ENCODE measurements at regions not wholly inside any gene's neighbourhood (a gene's known extent, or its start where the extent isn't known, plus 50 kb on each side); places are given as distances from the start of the nearest gene placed in this dataset.

GRCh38 chr2:117603567-117603966 lies 210.9 kb upstream of the DDX18 start:
- BruUV-seq (replicated peaks): no TSS peak
- ChIA-PET POLR2A (ENCODE audit: unreplicated experiment) (no interaction called here), CTCF (no interaction called here)
- H2BK5ac ChIP-seq (ENCODE audit: low read depth, low read length, poor library complexity, severe bottlenecking): no peak overlapping the region
- WGBS, 2 experiments (ENCODE audit: extremely low coverage in 2 of 2, insufficient read length in 1 of 2): 10% methylated on average over 2 of the region's 5 CpGs; no CpG with 5 or more reads in 1 of the 2 experiments
- H3K4ac ChIP-seq (ENCODE audit: low read depth, low read length): no peak overlapping the region
- TF ChIP-seq POLR2A (IDR thresholded peaks at IDR 0.05; ENCODE audit: low read depth, low read length): no peak
- no peak for TF ChIP-seq BHLHE40 (IDR thresholded peaks at IDR 0.05; ENCODE audit: low read depth, low read length)
- TF ChIP-seq MAZ (IDR thresholded peaks at IDR 0.05; ENCODE audit: borderline replicate concordance, low read depth, low read length): no peak
- TF ChIP-seq CTCF (conservative IDR thresholded peaks at IDR 0.05; ENCODE audit: low read depth, low read length): no peak
- TF ChIP-seq ELK1 (IDR thresholded peaks at IDR 0.05; ENCODE audit: borderline replicate concordance, low read depth, low read length): no peak
- TF ChIP-seq CEBPB (IDR thresholded peaks at IDR 0.05; ENCODE audit: low read depth, low read length): no peak
- TF ChIP-seq CHD1 (IDR thresholded peaks at IDR 0.05; ENCODE audit: low read depth, low read length): no peak
- TF ChIP-seq MXI1 (IDR thresholded peaks at IDR 0.05; ENCODE audit: borderline replicate concordance, low read depth, low read length): no peak
- no peak for TF ChIP-seq SMC3 (IDR thresholded peaks at IDR 0.05; ENCODE audit: low read depth, low read length)
- TF ChIP-seq FOS (IDR thresholded peaks at IDR 0.05; ENCODE audit: low read depth, low read length): no peak
- no peak for TF ChIP-seq USF2 (IDR thresholded peaks at IDR 0.05; ENCODE audit: low read depth, low read length)
- no peak for TF ChIP-seq NFE2L2 (IDR thresholded peaks at IDR 0.05; ENCODE audit: low read depth, low read length)
- TF ChIP-seq RCOR1 (IDR thresholded peaks at IDR 0.05; ENCODE audit: insufficient replicate concordance, low read length): no peak
- no peak for TF ChIP-seq RAD21 (IDR thresholded peaks at IDR 0.05; ENCODE audit: low read length)
- H3K4me2 ChIP-seq (ENCODE audit: low read depth, low read length): no peak overlapping the region
- no peaks in the 10 kb centered on the region for H3K79me1 ChIP-seq (ENCODE audit: low read depth in 1 of 2, low read length in 2 of 2)
- H3K27ac ChIP-seq (ENCODE audit: insufficient read depth, low read length): no peak overlapping the region
- no peak overlapping the region for H3K4me3 ChIP-seq (ENCODE audit: insufficient read depth, low read depth, low read length)
- H2BK15ac ChIP-seq (ENCODE audit: low read depth, low read length): no peak overlapping the region
- in situ Hi-C loops (cut with MboI; ENCODE audit: low sequenced_read_pairs): no loop called here
- H3K56ac ChIP-seq (ENCODE audit: extremely low read depth, insufficient read depth, low read length): no peak overlapping the region
- H2BK20ac ChIP-seq (ENCODE audit: low read depth, low read length): no peak overlapping the region
- no peak overlapping the region for H3K9ac ChIP-seq (ENCODE audit: low read depth, low read length)
- dilution Hi-C loops (cut with HindIII; ENCODE audit: low sequenced_read_pairs, unreplicated experiment): no loop called here
- no peak overlapping the region for H2AK9ac ChIP-seq (replicated peaks; ENCODE audit: low read depth, low read length, poor library complexity)
- no peaks in the 10 kb centered on the region for H3K4me1 ChIP-seq (ENCODE audit: control insufficient read depth, insufficient read depth, low read length)
- no peak overlapping the region for H2BK120ac ChIP-seq (ENCODE audit: low read depth, low read length)
- H4K5ac ChIP-seq (ENCODE audit: low read depth, low read length): no peak overlapping the region
- H3K9me3 ChIP-seq (ENCODE audit: control insufficient read depth, insufficient read depth, low read length): peaks cover 8% of the 10 kb centered on the region
- no peak for DNase-seq
- H3K18ac ChIP-seq (ENCODE audit: low read depth, low read length): no peak overlapping the region
- no peaks in the 10 kb centered on the region for H3K9me1 ChIP-seq (ENCODE audit: insufficient read depth, low read length)
- no peak for ATAC-seq (ENCODE audit: low read depth)
- H3K27me3 ChIP-seq (ENCODE audit: control insufficient read depth, insufficient read depth, low read length): no peaks in the 10 kb centered on the region
- H3K14ac ChIP-seq (replicated peaks; ENCODE audit: low read depth, low read length): no peak overlapping the region
- no peak overlapping the region for H3K23ac ChIP-seq (ENCODE audit: low read depth, low read length)
- intact Hi-C loops (cut with micrococcal nuclease): no loop called here
- H2AK5ac ChIP-seq (ENCODE audit: low read depth, low read length): no peak overlapping the region
- H4K91ac ChIP-seq (ENCODE audit: insufficient read depth, low read depth, low read length): no peak overlapping the region
- H3K36me3 ChIP-seq (ENCODE audit: control insufficient read depth, insufficient read depth, low read length): no peaks in the 10 kb centered on the region
- no peak overlapping the region for H2AFZ ChIP-seq (replicated peaks; ENCODE audit: low read length, poor library complexity)
- no peak overlapping the region for H4K8ac ChIP-seq (ENCODE audit: low read depth in 2 of 2, low read length in 2 of 2)
- H4K20me1 ChIP-seq (ENCODE audit: insufficient read depth, low read length): no peaks in the 10 kb centered on the region
